ENCODE measurements at regions not wholly inside any gene's neighbourhood (a gene's known extent, or its start where the extent isn't known, plus 50 kb on each side); places are given as distances from the start of the nearest gene placed in this dataset.

DNA sequence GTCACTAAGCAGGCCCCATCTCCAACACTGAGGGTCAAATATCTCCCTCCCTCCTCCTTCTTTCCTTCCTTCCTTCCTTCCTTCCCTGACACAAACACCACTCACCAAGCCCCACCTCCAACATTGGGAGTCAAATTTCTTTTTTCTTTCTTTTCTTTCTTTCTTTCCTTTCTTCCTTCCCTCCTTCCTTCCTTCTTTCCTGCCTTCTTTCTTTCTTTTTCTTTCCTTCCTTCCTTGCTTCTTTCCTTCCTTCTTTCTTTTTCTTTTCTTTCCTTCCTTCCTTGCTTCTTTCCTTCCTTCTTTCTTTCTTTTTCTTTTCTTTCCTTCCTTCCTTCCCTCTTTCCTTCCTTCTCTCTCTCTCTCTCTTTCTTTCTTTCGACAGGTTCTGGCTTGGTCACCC is 79.2 kb upstream of the ETS2 start:
- no peak for ATAC-seq
- Histone ChIP-seq H3K27me3 (no peaks in the 10 kb centered on the region), H3K4me3 (no peak overlapping the region), H3K36me3 (no peaks in the 10 kb centered on the region), H3K4me1 (no peaks in the 10 kb centered on the region), H3K27ac (no peak overlapping the region), H3K9me3 (peaks cover 0 to 26% (median 10%) of the 10 kb centered on the region in 12 donors)
- intact Hi-C loops (cut with DNase I), result loop anchor here in 1 of 10 donors (10.0 kb wide), 1 partner anchor 62 kb away; no protein-coding TSS in a partner anchor
- no peak for TF ChIP-seq POLR2A (IDR thresholded peaks at IDR 0.05)
- TF ChIP-seq, protein P1, sequence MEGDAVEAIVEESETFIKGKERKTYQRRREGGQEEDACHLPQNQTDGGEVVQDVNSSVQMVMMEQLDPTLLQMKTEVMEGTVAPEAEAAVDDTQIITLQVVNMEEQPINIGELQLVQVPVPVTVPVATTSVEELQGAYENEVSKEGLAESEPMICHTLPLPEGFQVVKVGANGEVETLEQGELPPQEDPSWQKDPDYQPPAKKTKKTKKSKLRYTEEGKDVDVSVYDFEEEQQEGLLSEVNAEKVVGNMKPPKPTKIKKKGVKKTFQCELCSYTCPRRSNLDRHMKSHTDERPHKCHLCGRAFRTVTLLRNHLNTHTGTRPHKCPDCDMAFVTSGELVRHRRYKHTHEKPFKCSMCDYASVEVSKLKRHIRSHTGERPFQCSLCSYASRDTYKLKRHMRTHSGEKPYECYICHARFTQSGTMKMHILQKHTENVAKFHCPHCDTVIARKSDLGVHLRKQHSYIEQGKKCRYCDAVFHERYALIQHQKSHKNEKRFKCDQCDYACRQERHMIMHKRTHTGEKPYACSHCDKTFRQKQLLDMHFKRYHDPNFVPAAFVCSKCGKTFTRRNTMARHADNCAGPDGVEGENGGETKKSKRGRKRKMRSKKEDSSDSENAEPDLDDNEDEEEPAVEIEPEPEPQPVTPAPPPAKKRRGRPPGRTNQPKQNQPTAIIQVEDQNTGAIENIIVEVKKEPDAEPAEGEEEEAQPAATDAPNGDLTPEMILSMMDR (IDR thresholded peaks at IDR 0.05), result no peak
- no peak for DNase-seq
- 72 to 95% (median 86%) methylated on average over 1 of the region's 1 CpG for WGBS, 4 donors

DNA sequence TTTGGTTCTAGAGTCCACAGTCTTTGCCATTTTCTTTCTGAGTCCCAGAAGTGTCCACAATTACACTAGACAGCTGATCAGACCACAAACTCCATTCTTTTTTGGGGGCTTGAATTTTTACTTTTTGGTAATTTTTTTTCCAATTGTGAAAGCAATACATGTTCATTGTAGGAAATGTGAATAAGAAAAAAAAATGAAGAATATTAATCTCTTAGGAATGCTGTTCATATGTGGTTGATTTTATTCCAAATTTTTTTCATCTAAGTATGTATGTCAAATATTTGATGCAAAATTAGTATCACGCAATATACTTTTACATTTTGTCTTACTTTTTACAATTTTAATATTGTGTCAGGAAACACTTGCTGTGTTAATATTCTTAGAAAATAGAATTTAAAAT is 76.4 kb upstream of the ETS2 start:
- no peak for ATAC-seq
- H3K27me3 ChIP-seq, result no peaks in the 10 kb centered on the region
- H3K4me3 ChIP-seq, result no peak overlapping the region
- H3K36me3 ChIP-seq, result no peaks in the 10 kb centered on the region
- H3K27ac ChIP-seq, result no peak overlapping the region
- WGBS, 4 donors, result 94 to 97% (median 95%) methylated on average over 1 of the region's 1 CpG
- intact Hi-C loops (cut with DNase I), result loop anchor here in 1 of 10 donors (10.0 kb wide), 1 partner anchor 64 kb away; no protein-coding TSS in a partner anchor
- peaks cover 0 to 22% (median 10%) of the 10 kb centered on the region in 12 donors for H3K9me3 ChIP-seq
- no peak for DNase-seq
- H3K4me1 ChIP-seq, result peaks cover 0 to 6% (median 3%) of the 10 kb centered on the region in 12 donors
- no peak for TF ChIP-seq POLR2A (IDR thresholded peaks at IDR 0.05)
- TF ChIP-seq, protein P1 (IDR thresholded peaks at IDR 0.05), result no peak

DNA sequence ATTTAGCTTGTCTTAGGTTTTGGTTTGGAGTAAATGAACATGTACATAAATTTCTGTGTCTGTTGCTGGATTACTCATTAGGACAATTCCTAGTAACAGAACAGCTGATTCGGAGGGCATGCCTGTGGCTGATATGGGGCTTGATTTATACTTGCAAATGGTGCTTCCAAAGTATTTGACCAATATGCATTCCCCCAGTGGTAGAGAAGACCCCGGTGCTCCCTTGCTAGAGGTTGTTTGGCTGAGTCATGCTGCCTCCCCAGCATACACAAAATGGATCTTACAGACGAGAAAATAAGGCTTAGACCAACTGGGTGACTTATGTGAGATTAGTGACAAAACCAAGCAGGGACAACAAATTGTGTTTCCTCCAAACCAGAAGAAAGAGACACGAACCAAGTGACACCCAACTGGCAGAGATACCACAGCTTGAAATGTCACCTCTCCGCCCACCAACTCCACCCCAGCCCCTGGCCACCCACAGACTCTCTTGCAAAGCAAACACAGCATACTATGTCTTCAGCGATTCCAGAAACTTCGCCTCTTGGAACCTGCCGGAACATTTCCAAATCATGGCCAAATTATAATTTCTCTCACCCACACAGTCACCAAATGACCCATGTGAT is 75.9 kb upstream of the ETS2 start:
- Histone ChIP-seq H3K36me3 (no peaks in the 10 kb centered on the region), H3K4me3 (no peak overlapping the region), H3K4me1 (peaks cover 0 to 12% (median 8%) of the 10 kb centered on the region in 12 donors), H3K9me3 (peaks cover 0 to 16% (median 8%) of the 10 kb centered on the region in 12 donors), H3K27me3 (no peaks in the 10 kb centered on the region), H3K27ac (no peak overlapping the region)
- DNase-seq, result no peak
- WGBS, 4 donors, result 78 to 79% (median 78%) methylated on average over 8 of the region's 8 CpGs
- ATAC-seq, result no peak
- TF ChIP-seq, protein P1 (IDR thresholded peaks at IDR 0.05), result no peak
- intact Hi-C loops (cut with DNase I), result loop anchor here in 8 of 10 donors (5.0 to 10.0 kb wide), 11 partner anchors 65 to 407 kb away; partner anchors contain the start of gene ETS2 (in 3 of the 8)

DNA sequence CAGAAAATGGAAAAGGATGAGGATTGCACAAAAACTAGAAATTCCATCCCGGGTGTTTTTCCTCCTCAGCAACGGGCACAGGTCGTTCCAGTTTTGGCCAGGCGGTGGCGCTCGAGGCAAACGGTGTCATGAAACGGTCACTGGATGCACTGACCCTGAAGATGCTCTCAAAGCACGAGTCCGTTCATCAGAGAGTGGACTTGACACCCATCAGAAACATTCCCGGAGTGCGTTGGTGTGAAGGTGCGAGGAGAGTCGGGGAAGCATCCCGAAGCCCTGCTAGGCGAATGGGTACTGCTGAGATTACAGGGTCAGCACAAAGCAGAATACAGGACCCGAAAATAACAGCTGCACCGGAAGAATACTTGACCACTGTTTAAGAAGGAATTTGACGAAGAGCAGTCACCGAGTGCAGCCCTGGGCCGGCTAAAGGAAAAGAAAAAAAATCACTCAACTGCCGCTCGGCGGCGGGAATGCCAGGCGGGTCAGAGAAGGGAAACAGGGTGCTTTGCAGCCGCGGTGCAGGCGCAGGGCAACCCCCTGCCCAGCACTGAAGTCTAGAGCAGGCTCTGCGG is 71.7 kb upstream of the ETS2 start:
- Histone ChIP-seq H3K9me3 (no peaks in the 10 kb centered on the region), H3K36me3 (no peaks in the 10 kb centered on the region), H3K4me1 (peaks cover 0 to 25% (median 8%) of the 10 kb centered on the region in 12 donors), H3K27ac (peak overlapping the region in 11 of 12 donors; percentile 19 to 85 (median 65)), H3K4me3 (peak overlapping the region in 9 of 12 donors; percentile 9 to 50 (median 38)), H3K27me3 (no peaks in the 10 kb centered on the region)
- WGBS, 4 donors, result 2 to 5% (median 3%) methylated on average over 30 of the region's 30 CpGs
- peak; percentile 83 to 94 (median 87) for DNase-seq
- intact Hi-C loops (cut with DNase I), result loop anchor here (1.0 to 10.0 kb wide), 18 partner anchors 63 to 404 kb away; partner anchors contain the start of gene ETS2 (in 6 of the 10)
- peak in 1 of 2 donors; percentile 17 for TF ChIP-seq POLR2A (IDR thresholded peaks at IDR 0.05)
- TF ChIP-seq, protein P1 (IDR thresholded peaks at IDR 0.05), result peak; percentile 86 to 96 (median 92)
- ATAC-seq, result peak; percentile 78 to 94 (median 93)
